Naive B cell (primary cell): ENCODE measurements at regions not wholly inside any gene's neighbourhood (a gene's known extent, or its start where the extent isn't known, plus 50 kb on each side); places are given as distances from the start of the nearest gene placed in this dataset.

Experiments
- ATAC-seq, 2 donors: fragments of 150-1000 bp; cut with Tn5 transposase; 2 replicates each; pipeline ENCODE4 v1.10.0; 2021; ENCODE audit warnings: low read depth in 2 of 2, mild to moderate bottlenecking in 2 of 2, moderate library complexity in 2 of 2
- DNase-seq: peaks from one replicate; pipeline ENCODE4 v3.0.0; 2022
- H3K27ac Mint-ChIP-seq, 6 donors: one replicate each; pipeline ENCODE4 v1.8.0; 2020 to 2022; ENCODE audit warnings: mild to moderate bottlenecking in 6 of 6, mixed read lengths in 6 of 6, moderate library complexity in 5 of 6, inconsistent platforms in 2 of 6
- H3K27me3 Mint-ChIP-seq, 3 donors: one replicate each; pipeline ENCODE4 v1.8.0; 2021 to 2022; ENCODE audit warnings: mixed read lengths in 3 of 3, mild to moderate bottlenecking in 1 of 3
- H3K36me3 Mint-ChIP-seq, 2 donors: one replicate each; pipeline ENCODE4 v1.8.0; 2020 to 2022; ENCODE audit warnings: mixed read lengths in 2 of 2, inconsistent platforms in 1 of 2, mild to moderate bottlenecking in 1 of 2
- H3K4me1 Mint-ChIP-seq, 3 donors: one replicate each; pipeline ENCODE4 v1.8.0; 2020 to 2022; ENCODE audit warnings: mixed read lengths in 3 of 3, inconsistent platforms in 1 of 3, mild to moderate bottlenecking in 1 of 3, moderate library complexity in 1 of 3
- H3K4me3 Mint-ChIP-seq, 8 donors: one replicate each; pipeline ENCODE4 v1.8.0; 2020 to 2022; ENCODE audit warnings: mild to moderate bottlenecking in 8 of 8, mixed read lengths in 8 of 8, moderate library complexity in 8 of 8, inconsistent platforms in 2 of 8
- H3K9me3 Mint-ChIP-seq, 7 donors: one replicate each; pipeline ENCODE4 v1.8.0; 2020 to 2022; ENCODE audit warnings: mixed read lengths in 7 of 7, mild to moderate bottlenecking in 5 of 7, inconsistent platforms in 2 of 7, moderate library complexity in 1 of 7

- Mint-ChIP-seq H3K9me3 (peaks cover 0 to 6% (median 0%) of the 10 kb centered on the region in 7 donors), H3K4me1 (no peaks in the 10 kb centered on the region), H3K27ac (no peak overlapping the region), H3K36me3 (no peaks in the 10 kb centered on the region), H3K27me3 (peaks cover 0 to 10% (median 0%) of the 10 kb centered on the region in 3 donors), H3K4me3 (no peak overlapping the region)
- no peak for ATAC-seq
- DNase-seq: no peak
Measured at GRCh38 chr6:63475707-63476106, 96.6 kb upstream of the LOC128125822 start.

DNA sequence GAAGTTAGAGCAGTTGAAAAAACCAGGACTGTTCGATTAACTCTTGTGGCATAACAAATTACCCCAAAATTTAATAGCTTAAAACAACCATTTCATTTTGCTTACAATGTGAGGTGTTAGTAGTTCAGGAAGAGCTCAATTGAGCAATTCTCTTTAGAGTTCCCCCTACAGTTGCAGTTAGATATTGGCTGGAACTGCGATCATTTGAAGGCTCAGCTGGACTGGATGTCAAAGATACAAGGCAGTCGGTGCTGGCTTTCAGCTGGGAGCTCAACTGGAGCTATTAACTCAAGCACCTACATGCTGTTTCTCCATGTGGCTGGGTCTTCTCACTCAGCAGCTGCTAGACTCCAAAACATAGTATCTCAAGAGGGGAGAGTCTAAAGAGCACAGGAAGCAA lies 96.0 kb upstream of the LOC128125822 start:
- H3K4me3 Mint-ChIP-seq: no peak overlapping the region
- ATAC-seq (no peak), DNase-seq (no peak)
- H3K4me1 Mint-ChIP-seq: no peaks in the 10 kb centered on the region
- peaks cover 0 to 3% (median 0%) of the 10 kb centered on the region in 7 donors for H3K9me3 Mint-ChIP-seq
- H3K27me3 Mint-ChIP-seq: peaks cover 0 to 10% (median 0%) of the 10 kb centered on the region in 3 donors
- no peaks in the 10 kb centered on the region for H3K36me3 Mint-ChIP-seq
- peak overlapping the region in 1 of 6 donors; percentile 33 for H3K27ac Mint-ChIP-seq

- H3K27me3 Mint-ChIP-seq: peaks cover 0 to 10% (median 0%) of the 10 kb centered on the region in 3 donors
- H3K4me3 Mint-ChIP-seq: no peak overlapping the region
- no peaks in the 10 kb centered on the region for H3K9me3 Mint-ChIP-seq
- H3K27ac Mint-ChIP-seq: no peak overlapping the region
- DNase-seq (no peak), ATAC-seq (no peak)
- no peaks in the 10 kb centered on the region for H3K36me3 Mint-ChIP-seq
- H3K4me1 Mint-ChIP-seq: no peaks in the 10 kb centered on the region
Measured at GRCh38 chr6:63477422-63478040, 94.7 kb upstream of the LOC128125822 start.

DNA sequence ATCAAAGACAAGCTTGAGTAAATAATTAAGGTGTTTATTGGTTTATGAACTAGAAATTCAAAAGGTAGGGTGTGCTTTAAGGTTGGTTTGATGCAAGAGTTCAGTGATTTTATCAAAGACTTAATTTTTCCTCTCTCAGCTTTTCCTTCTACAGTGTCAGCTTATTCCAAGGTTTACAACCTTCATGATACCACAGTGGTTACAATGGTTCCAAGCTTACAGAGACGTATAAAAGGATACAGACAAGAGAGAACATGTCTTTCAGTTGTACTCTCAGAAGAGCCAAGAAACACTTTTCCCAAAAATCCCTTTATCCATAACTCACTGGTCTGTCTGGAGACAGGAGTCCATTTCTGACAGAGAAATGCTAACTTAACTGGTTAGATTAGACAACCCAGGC lies 93.5 kb upstream of the LOC128125822 start:
- Mint-ChIP-seq H3K9me3 (no peaks in the 10 kb centered on the region), H3K27ac (no peak overlapping the region), H3K4me3 (no peak overlapping the region), H3K36me3 (no peaks in the 10 kb centered on the region), H3K27me3 (peaks cover 0 to 10% (median 0%) of the 10 kb centered on the region in 3 donors), H3K4me1 (no peaks in the 10 kb centered on the region)
- DNase-seq (no peak), ATAC-seq (no peak)

DNA sequence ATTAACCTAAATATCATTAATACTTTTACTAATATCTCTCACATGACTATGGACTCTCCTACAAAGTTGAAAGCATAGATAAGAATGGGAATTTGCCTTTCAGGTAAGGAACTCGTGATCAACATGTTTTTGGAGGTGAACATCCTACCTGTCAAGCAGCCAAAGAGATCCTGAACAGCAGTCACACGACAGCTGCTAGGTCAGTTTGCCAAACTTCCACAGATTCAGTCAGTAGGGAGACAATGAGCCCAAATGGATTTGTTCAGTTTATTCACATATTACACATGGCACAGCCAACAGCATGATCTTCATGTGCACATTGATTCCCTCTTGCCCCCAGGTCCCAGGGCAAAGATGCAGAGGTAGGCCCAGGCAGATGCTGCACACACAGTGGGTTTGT lies 86.1 kb upstream of the LOC128125822 start:
- no peak overlapping the region for H3K27ac Mint-ChIP-seq
- no peak for DNase-seq
- H3K27me3 Mint-ChIP-seq: peaks cover 0 to 3% (median 0%) of the 10 kb centered on the region in 3 donors
- no peaks in the 10 kb centered on the region for H3K9me3 Mint-ChIP-seq
- no peak overlapping the region for H3K4me3 Mint-ChIP-seq
- no peaks in the 10 kb centered on the region for H3K4me1 Mint-ChIP-seq
- no peak for ATAC-seq
- no peaks in the 10 kb centered on the region for H3K36me3 Mint-ChIP-seq

DNA sequence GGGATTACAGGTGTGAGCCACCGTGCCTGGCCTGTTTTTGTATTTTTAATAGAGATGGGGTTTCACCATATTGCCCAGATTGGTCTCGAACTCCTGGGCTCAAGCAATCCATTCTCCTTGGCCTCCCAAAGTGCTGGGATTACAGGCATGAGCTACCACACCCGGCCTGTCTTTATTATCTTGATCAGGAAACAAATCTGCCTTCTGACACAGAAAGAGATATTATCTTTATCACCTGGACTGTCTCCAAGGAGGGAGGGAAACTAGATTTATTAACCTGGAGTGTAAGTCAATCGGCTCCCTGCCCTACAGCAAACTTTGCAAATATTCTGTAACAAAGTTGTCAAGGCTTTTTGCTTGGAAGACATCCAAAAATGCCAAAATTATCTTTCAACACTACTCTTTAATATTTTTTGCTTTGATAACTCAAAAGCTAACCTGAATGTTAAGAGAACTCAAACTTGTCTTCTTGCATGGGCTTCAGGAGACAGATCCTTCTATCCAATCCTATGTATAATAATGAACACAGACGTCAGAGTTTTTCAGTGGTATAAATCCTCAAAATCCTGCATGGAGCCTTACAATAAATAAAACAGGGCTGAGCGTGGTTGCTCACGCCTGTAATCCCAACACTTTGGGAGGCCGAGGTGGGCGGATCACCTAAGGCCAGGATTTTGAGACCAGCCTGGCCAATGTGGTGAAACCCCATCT lies 85.0 kb upstream of the LOC128125822 start:
- H3K4me1 Mint-ChIP-seq: no peaks in the 10 kb centered on the region
- H3K36me3 Mint-ChIP-seq: no peaks in the 10 kb centered on the region
- no peaks in the 10 kb centered on the region for H3K9me3 Mint-ChIP-seq
- no peak overlapping the region for H3K27ac Mint-ChIP-seq
- DNase-seq (no peak), ATAC-seq (no peak)
- H3K4me3 Mint-ChIP-seq: no peak overlapping the region
- H3K27me3 Mint-ChIP-seq: peaks cover 0 to 3% (median 0%) of the 10 kb centered on the region in 3 donors

GRCh38 chr6:63491119-63491518 lies 81.2 kb upstream of the LOC128125822 start:
- Mint-ChIP-seq H3K4me3 (no peak overlapping the region), H3K27me3 (no peaks in the 10 kb centered on the region), H3K4me1 (no peaks in the 10 kb centered on the region), H3K36me3 (no peaks in the 10 kb centered on the region), H3K27ac (no peak overlapping the region), H3K9me3 (no peaks in the 10 kb centered on the region)
- no peak for ATAC-seq
- DNase-seq: no peak

DNA sequence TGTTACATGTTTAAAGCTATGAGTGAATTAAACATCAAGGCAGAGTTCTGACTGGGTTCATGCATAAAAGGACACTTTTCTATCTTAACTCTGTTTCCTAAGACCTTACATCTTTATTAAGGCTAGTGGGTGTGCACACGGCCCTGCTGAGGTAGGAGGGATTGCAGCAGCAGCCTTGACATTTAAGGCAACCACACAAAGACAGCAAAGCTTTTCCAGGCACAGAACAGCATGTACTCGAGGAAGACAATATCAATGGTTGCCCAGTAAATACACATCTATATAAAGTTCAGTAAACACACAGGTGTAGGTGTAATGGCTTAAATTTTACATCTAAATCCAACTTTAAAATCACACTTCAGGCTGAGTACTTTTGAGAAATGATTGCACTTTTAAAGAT lies 79.8 kb upstream of the LOC128125822 start:
- Mint-ChIP-seq H3K9me3 (no peaks in the 10 kb centered on the region), H3K4me1 (no peaks in the 10 kb centered on the region), H3K36me3 (no peaks in the 10 kb centered on the region), H3K27me3 (no peaks in the 10 kb centered on the region), H3K27ac (no peak overlapping the region), H3K4me3 (no peak overlapping the region)
- no peak for ATAC-seq
- DNase-seq: no peak

- Mint-ChIP-seq H3K36me3 (no peaks in the 10 kb centered on the region), H3K27ac (no peak overlapping the region), H3K27me3 (no peaks in the 10 kb centered on the region), H3K4me1 (no peaks in the 10 kb centered on the region), H3K9me3 (no peaks in the 10 kb centered on the region), H3K4me3 (no peak overlapping the region)
- no peak for DNase-seq
- no peak for ATAC-seq
Measured at GRCh38 chr6:63493557-63493956, 78.7 kb upstream of the LOC128125822 start.

GRCh38 chr6:63496361-63496804 lies 75.9 kb upstream of the LOC128125822 start:
- no peaks in the 10 kb centered on the region for H3K9me3 Mint-ChIP-seq
- no peak overlapping the region for H3K27ac Mint-ChIP-seq
- ATAC-seq (no peak), DNase-seq (no peak)
- no peaks in the 10 kb centered on the region for H3K27me3 Mint-ChIP-seq
- H3K4me1 Mint-ChIP-seq: no peaks in the 10 kb centered on the region
- H3K4me3 Mint-ChIP-seq: no peak overlapping the region
- H3K36me3 Mint-ChIP-seq: no peaks in the 10 kb centered on the region

- Mint-ChIP-seq H3K27me3 (no peaks in the 10 kb centered on the region), H3K4me1 (peaks cover 0 to 5% (median 0%) of the 10 kb centered on the region in 3 donors), H3K27ac (no peak overlapping the region), H3K36me3 (no peaks in the 10 kb centered on the region), H3K4me3 (no peak overlapping the region), H3K9me3 (no peaks in the 10 kb centered on the region)
- ATAC-seq (no peak), DNase-seq (no peak)
Measured at GRCh38 chr6:63502156-63502555, 70.1 kb upstream of the LOC128125822 start.

DNA sequence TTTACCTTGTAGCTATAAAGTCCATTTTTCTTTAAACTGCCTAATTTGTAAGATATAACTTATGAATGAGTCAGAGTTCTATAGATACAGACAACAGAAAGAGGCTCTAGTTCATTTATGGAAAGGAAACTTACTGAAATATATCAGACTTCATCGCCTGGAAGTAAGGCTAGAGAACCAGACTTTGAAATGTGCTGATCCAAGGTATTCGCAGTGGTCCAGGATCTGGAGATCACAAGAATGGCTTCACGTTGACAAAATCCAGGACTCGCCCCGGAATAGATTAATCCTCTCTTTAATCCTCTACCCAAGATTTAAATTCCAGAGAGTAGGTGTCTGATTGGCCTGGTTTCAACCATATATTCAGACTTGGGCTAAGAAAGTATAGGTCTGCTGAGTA lies 69.1 kb upstream of the LOC128125822 start:
- no peak for ATAC-seq
- no peak for DNase-seq
- H3K27ac Mint-ChIP-seq: no peak overlapping the region
- no peak overlapping the region for H3K4me3 Mint-ChIP-seq
- H3K9me3 Mint-ChIP-seq: no peaks in the 10 kb centered on the region
- H3K4me1 Mint-ChIP-seq: peaks cover 0 to 5% (median 0%) of the 10 kb centered on the region in 3 donors
- no peaks in the 10 kb centered on the region for H3K36me3 Mint-ChIP-seq
- H3K27me3 Mint-ChIP-seq: no peaks in the 10 kb centered on the region

- H3K27me3 Mint-ChIP-seq: no peaks in the 10 kb centered on the region
- H3K4me3 Mint-ChIP-seq: no peak overlapping the region
- H3K27ac Mint-ChIP-seq: peak overlapping the region in 1 of 6 donors; percentile 88
- ATAC-seq (no peak), DNase-seq (no peak)
- no peaks in the 10 kb centered on the region for H3K9me3 Mint-ChIP-seq
- H3K36me3 Mint-ChIP-seq: no peaks in the 10 kb centered on the region
- peaks cover 0 to 5% (median 0%) of the 10 kb centered on the region in 3 donors for H3K4me1 Mint-ChIP-seq
Measured at GRCh38 chr6:63504777-63505384, 67.4 kb upstream of the LOC128125822 start.

GRCh38 chr6:63507096-63507495 lies 65.2 kb upstream of the LOC128125822 start:
- Mint-ChIP-seq H3K4me3 (no peak overlapping the region), H3K36me3 (no peaks in the 10 kb centered on the region), H3K27me3 (no peaks in the 10 kb centered on the region), H3K4me1 (peaks cover 0 to 5% (median 0%) of the 10 kb centered on the region in 3 donors), H3K9me3 (no peaks in the 10 kb centered on the region), H3K27ac (peak overlapping the region in 1 of 6 donors; percentile 54)
- ATAC-seq (no peak), DNase-seq (no peak)
